NCI-H510A (cell line): ENCODE measurements at regions not wholly inside any gene's neighbourhood (a gene's known extent, or its start where the extent isn't known, plus 50 kb on each side); places are given as distances from the start of the nearest gene placed in this dataset.
"Not testable (repeated sequence)": the region's sequence is repeated elsewhere in the genome, so short reads cannot be mapped to it uniquely, and the experiment has no call there.

ENCODE experiments used
- DNase-seq: peaks from one replicate; lab custom pipeline; 2025; lab: John Stamatoyannopoulos, UW

DNA sequence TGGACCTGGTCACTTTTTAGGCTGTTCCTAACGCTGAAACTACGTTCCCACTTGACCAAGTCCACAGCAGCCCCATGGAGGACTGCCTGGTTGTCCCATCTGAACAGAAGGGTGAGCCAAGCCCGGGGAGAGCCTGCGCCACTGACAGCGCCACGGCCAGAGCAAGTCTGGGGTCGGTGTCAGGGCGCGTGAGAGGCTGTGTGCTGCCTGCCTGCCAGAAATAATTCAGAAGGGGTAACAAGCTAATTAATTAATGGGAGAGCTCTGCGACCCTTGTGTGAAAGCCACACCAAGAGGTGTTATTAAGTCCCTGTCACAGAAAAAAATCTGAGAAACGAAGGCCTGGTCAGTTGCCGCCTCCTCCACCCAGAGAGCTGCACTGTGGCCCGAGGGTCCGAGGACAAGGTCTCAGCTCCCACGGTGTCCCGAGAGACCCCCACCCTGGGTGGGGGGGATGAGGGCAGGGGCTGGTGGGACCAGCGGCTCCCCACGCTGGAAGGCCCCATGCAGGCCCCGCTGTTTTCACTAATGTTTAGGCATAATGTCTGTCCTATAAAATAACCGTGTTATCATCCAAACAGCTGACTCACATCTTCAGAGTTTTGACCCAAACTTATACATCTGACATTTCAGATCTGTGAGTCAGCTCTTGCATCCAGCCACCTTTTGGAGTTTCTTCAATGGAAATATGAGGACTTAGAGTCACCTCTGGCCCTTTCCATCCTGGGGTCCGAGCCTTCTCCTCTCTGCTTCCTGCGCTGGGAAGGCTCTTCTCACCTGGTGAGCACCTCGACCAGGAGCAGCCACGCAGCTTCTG is 58.5 kb downstream of the DLL1 start:
- no peak for DNase-seq

DNA sequence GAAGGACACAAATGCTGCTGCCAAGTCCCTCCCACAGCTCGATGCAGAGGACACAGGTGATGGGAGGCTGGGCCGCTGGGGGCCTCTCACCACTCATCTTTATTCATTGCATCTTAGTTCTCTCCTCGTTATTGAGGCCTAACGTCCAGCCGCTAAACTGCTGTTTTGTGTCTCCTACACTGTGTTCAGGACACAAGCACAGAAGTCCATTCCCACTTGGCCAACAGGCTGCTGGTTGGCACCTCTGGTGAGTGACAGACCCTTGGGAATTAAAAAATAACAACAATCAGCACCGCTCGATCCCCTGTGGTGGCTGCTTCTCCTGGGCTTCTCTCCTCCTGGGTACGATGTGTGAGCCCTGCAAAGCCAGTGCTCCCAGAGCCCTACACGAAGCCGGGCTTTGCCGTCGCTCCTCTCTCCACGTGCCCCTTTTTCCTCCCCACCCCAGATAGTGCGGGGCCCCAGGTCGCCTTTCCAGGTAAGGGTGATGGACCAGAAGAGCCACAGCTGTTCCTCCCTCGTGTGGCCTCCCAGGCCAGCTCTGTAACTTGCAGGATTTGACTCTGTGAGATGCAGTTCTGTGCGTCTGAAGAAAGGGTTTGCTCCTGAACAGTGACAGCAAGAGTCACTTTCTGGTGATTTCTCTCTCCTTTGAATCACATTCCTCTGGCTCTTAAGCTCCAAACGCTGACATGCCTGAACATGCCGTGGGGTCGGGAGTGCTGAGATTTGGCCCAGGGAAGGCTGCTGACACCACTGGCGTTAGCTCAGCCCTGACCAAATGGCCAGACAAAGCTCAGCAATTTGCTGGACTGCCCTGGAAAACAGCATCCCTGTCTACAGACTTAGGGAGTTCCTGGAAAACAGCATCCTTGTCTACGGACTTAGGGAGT is 59.3 kb downstream of the DLL1 start:
- no peak for DNase-seq

DNA sequence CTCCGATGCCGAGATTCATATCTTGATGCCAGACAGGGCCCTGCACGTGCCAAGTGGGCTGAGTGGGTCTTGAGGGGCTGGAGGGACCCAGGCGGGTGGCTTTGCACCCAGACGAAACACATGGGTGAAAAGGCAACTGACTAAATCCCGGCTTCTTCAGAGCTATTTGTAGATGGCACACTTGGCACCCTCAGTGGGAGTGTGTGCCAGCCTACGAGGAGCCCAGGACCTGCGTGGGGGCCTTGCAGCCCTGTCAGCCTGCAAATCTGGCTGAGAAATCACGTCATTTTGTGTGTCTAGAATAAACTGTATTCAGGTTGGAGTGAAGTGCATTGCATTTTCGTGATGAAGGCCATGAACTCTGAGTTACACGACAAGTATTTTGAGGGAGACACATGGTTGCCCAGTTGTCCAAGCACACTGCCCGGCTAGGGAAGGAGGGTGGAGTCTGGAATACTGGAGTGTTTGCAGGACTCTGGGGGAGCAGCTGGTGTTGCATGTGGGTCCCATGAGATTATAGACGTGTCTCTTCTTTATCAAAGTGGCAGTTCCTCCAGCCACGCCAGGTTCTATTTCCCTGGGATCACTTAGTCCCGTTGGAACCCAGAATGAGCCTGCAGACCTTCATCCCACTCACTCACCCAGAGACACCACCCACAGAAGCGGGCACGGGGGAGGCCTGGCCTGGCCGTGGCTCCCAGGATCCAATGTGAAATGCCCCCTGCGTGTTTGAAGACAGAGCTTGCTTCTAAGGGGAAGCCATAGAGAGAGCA is 60.2 kb downstream of the DLL1 start:
- DNase-seq: no peak

DNA sequence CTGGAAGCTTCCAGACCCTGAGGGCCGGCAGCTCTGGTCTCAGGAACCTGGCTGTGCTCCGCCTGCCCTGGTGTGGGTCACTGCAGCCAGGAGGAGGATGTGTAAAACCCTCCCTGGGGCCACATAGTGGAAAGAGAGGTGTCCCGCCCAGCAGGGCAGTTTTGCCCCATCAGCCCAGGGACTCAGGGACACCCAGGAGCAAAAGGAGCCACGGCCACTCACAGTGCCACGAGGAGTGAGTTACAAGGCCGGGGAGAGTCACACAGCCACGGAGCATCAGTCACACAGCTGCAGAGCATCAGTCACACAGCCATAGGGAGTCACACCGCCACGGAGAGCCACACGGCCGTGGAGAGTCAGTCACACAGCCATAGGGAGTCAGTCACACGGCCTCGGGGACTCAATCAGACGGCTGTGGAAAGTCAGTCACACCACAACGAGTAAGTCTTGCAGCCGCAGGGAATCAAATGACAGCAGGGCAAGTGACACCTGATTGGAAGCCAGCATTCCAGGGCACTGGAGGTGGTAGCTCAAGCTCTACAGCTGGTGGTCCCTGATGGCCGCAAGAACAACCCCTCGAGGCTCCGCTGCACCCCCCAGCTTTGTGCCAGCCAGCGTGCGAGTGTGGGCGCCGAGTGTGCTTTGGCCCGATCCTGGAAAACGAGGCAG is 60.9 kb downstream of the DLL1 start:
- DNase-seq: no peak

DNA sequence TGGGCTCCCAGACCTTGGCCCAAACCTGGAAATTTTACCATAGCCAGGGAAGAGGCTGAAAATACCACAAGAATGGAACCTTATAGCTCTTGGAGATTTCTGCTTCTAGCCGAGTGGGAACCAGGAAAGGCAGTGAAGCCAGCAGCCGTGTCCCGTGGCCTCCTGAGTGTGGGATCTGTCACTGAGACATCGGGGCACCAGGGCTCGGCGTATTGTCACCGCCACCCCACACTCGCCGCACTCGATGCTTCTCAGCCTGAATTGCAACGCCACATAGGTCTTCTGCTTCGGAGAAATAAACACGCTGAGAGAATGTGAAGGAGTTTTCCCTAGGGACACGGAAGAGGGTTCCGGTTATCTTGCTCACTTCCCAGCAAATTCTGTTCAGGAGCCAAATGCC is 61.5 kb downstream of the DLL1 start:
- no peak for DNase-seq

DNA sequence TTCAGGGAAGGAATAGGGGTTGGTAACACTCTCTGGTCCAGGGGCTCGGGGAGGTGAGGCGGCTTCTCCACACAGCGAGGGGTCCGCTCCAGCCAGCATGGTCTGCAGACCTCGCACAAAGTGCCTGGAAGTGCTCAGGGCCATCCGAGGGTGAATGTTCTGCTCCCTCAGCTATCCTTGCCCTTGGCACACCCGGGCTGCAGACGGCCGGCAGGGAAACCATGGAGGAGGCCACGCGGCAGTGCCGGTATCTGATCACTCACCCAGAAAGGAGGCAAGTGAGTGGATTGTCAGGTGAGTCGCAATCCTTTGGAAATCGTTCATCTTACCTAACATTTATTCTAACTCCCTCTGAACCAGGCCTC is 62.0 kb downstream of the DLL1 start:
- no peak for DNase-seq

DNA sequence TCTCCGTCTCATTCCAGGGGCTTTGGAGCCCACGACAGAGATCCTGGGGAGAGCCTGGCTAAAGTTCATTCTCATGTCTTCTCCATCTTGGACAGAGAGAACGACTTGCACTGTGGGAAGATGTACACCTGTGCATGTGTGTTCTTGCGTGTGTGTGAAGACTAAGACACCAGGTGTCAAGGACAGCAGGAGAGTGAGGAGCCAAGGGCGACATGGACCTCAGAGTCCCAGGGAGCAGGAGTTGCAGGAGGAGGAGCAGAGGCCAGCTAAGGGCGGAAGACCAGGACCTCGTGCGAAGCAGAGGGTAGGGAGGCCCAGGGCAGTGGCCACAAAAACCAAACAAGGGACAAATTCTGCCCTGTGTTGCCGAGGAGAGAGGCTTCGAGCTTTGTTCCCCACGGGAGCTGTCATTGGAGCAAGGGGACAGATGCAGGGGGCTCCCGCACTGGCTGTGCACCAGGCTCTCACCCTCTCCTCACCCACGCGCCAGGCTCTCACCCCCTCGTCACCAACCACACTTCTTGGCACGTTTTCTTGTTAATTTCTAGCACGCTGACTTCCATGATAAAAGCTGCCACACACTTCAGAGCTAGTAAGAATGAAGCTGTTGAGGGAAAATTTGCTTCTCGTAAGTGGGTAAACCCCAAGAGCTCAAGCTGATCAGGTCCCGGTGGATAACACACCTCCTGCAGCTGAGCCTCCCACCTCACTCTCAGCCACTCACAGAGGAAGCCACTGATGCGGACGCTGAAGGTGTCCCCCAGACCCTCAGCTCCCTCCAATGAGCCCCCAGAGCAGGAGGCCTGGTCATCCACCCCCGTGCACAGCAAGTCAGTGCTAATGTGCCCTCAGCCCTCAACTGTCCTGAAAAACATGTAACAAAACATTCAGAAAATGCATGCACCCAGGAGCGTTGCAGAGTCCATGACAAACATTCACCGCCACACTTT is 62.6 kb downstream of the DLL1 start:
- no peak for DNase-seq

DNA sequence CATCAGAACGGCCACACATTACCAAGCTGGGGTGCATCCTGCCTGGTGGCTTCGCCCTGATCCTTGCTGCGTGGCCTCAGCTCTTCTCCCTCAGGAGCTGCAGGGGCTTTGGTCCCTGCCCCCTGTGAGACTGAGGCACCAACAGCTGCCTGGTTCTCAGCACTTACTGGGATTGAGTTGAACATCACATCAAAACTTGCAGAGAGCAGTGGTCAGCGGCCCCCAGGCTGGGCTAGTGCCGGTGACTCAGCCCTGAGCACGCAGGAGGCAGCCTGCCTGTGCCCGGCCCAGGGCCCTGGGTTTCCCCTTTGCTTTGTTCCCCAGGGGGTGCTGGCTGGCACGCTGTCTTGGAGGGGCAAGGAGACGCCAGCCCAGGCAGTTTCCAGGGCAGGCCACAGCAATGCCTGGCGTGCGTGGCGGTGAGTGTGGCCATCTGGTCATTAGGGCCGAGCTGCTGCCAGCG is 63.3 kb downstream of the DLL1 start:
- no peak for DNase-seq

DNA sequence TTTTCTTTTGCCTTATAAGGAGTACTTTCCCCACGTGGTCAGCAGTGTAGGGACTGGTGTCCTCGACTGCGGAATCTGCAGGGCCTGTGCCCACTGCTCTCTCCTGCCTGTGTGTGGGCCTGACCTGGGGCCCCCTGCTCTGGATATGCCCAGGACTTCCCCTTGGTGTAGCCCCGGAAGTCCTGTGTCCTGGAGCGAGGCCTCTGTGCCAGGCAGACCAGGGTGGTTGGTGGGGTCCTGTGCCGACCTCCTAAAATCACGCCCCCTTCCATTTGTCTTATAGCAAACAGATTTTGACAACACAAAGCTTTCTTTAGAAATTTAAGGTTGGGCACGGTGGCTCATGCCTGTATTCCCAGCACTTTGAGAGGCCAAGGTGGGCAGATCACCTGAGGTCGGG is 64.2 kb downstream of the DLL1 start:
- no peak for DNase-seq

DNA sequence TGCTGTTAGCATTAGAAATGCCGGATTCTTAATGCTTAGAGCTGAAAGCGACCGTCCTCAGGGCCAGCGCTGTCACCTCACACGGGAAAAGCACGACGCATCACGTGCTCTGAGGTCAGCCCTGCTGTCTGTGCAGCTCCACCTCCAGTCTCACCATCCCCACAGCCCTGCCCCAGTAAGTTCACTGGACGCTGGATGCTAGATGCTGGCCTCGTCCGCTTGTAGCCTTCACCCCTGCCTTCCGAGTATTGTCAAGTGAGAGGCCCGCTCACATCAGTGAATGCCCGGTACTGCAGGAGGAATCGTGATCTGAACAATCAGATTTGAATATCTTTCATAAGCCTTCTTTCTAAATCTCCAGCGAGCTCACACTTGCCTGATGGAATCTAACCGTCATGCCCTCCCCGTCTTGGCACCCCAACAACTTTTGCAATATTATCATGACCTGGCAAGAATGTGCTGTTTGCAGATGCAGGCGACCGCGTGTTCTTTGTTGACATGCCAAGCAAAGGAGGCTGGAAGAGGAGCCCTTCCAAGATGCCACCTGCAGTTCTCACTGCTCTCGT is 64.9 kb downstream of the DLL1 start:
- no peak for DNase-seq

DNA sequence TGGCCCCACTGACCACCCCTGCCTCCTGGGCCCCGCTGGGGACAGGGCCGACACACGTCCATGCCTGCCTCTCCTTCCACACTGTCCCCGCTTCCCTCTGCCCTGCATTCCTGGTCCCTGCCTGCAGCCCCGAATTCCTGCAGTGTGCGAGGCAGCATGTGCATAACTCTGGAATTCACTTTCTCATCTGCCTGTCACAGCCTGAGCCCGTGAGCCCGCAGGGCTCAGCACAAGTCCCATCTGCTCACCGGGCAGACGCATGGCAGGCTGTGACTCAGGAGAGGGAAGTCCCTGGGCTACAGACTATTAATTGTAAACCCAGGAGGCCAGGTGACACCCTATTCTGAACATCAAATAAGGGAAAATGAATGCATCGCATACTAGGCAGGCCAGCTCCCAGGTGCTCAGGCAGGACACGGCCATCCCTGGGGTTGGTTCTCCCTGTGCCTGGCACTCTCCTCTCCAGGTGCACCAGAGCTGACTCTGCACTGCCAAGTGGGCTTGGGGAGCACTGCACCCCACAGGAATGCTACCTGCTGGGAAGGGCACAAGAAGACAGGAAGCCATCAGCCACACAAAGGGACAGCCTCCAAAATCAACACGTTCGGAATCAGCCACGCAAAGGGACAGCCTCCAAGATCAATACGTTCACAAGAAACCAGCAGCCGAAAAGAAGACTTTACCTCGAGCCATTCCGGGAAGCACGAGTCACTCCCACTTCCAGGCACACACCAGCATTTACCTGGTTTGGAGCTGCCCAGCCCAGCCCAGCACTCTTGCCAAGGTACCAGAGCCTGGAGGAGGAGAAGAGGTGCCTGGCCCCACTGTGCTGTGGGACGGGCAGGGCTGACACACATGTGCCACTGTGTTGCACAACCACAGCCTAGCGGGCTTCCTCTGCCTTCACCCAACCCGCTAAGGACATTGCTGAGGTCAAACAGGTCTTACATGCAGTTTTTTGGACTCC is 65.9 kb downstream of the DLL1 start:
- DNase-seq: peak; percentile 29

DNA sequence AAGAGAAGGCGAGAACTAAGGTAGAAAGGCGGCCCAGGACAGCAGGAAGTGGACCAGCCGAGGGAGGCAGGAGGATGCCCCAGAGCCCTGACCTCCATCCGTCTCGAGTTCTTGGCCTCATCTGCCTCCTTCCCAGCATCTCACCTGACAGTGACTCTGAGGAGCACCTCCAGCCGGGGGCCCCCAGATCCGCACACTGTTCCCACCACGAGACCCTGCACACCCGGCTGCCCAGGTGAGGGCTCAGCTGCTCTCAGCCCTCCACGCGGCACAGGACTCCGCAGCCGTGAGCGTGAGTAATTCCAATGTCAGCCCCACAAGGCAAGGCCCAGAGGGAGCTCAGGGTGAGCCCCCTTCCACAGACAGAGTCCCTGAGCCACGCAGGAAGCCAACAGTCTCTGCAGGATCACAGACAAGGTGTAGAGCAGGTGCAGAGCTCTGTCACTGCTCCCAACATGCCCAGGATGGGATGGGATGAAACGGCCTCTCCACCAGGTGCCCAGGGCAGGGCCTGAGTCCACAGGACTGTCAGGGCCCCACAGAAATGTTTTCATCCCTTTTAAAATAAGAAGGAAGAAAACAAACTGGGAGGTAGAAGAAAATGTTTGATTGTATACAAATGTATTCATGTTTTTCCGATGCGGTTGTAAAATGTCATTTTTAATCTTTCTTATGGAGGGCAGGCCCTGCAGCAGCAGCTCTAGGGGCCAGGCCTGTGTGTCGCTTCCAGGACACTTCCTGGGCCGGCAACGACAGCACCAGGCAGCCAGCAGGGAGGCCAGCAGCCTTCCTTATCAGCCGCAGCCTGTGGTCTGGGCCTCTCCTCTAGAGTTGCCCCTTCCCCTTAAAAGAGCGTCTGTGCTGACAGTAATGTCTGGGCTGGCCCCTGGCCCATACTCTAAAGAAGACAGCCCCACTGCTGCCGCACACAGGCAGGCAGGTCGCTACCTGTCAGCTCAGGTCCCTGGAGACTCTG is 66.9 kb downstream of the DLL1 start:
- no peak for DNase-seq

DNA sequence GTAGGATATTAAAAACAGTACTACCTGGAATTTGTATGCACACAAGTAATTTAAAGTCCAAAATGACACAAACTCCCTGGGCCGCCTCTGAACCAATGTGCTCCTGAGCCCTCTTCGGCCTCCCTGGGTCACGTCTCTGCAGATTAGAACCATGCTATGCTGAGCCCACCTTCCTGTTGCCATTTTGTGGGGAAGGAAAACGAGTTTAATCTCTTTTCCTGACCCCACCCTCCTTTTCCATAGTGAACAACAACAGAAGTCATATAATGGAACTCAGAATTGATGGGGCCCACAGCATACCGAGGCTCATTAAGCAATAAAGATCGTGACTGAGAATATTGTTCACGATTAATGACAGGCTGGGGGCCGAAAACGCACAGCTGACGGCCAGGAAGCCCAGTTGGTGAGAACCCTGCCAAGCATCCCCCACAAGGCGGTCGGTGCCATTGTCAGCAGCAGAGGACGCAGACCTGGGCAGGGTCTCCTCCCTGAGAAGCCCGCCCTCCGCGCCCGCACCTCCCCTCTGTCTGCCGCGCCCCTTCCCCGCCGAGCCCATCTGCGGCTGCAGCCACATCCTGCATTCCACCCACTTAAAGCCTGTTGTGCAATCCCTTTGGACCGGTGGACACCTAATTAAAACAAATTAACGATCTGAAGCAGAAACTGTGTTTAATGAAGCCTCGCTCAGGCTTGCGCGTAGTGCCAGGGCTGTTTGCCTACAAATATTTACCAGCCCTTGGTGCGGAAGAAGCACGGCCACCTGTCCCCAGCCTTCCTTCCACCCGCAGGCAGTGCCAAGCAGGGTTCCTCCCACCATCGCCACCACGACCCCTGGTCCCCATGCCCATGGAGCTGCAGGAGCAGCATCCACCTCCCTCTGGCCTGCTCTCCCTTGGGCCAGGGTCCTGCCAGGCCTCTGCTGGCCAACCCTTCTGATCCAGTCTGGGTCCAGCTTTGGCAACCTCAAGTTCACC is 68.1 kb downstream of the DLL1 start:
- DNase-seq: peak; percentile 45

DNA sequence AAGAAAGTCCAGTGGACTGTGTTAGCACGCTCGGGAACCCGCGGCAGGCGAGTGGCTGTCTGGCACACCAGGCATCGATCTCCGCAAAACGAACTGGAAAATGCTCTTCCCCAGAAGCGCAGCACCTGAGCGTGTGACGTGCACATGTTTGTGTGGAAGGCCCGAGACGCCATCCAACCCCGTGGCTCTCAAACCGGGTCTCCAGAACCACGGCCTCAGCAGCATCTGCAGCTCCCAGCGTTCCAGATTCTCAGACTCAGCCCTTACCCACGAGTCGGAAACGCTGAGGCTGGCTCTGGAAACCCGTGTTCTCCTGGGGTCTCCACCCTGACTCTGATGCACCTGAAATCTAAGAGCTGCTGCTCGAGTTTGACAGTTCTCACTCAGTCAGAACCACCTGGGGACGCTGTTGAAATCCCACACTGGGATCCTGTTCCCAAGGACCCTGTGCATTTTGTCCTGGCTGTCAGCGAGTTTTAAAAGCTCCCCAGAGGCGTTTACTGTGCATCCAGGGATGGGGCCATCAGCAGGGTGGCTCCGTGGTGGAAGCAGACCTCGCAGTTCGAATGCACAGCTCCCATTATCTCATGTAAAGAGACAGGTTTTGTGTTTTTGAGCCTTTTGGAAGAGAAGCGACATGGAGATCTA is 69.0 kb downstream of the DLL1 start:
- no peak for DNase-seq

DNA sequence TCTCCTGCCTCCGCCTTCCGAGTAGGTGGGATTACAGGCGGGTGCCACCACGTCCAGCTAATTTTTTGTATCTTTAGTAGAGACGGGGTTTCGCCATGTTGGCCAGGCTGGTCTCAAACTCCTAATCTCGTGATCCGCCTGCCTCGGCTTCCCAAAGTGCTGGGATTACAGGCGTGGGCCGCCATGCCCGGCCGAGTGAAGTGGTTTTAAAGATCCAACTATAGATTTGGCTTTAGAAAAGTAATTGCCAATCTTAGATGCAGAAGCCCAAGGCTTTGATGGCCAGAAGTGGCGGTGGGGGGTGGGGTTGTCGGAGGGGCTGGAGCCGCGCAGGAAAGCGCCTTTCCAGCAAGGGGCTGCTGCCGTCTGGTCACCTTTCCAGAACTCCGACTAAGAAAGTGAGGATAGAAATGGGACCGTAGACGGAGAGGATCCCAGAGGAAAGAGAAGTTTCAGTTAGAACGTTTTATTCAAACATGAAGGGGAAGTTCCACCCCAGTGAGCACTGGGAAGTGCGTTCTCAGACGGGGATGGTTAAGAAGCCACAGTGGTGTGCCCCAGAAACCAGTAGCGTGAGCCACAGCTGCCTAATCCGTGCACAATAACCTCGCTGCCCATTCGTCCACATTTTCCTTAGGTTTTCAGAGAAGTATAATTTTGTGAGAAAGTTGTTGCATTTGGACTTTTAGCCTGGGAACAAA is 69.7 kb downstream of the DLL1 start:
- no peak for DNase-seq

DNA sequence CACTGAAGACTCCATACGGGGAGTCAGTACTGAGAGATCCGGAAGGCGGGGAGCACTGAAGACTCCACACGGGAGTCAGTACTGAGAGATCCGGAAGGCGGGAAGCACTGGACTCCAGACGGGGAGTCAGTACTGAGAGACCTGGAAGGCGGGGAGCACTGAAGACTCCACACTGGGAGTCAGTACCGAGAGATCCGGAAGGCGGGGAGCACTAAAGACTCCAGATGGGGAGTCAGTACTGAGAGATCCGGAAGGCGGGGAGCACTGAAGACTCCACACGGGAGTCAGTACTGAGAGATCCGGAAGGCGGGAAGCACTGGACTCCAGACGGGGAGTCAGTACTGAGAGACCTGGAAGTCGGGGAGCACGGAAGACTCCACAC is 77.2 kb downstream of the DLL1 start:
- DNase-seq: not testable (repeated sequence)
